ENCODE measurements at regions not wholly inside any gene's neighbourhood (a gene's known extent, or its start where the extent isn't known, plus 50 kb on each side); places are given as distances from the start of the nearest gene placed in this dataset.

GRCh38 chr15:62334536-62334935, 169.5 kb upstream of the C2CD4B start:
- H3K79me2 ChIP-seq (ENCODE audit: low read depth), result no peaks in the 10 kb centered on the region
- ChIA-PET CTCF (no interaction called here), POLR2A (ENCODE audit: unreplicated experiment) (no interaction called here)
- H3K9me2 ChIP-seq (ENCODE audit: insufficient read depth), result no peaks in the 10 kb centered on the region
- H3K4me2 ChIP-seq, result no peak overlapping the region
- H3K9me3 ChIP-seq (ENCODE audit: insufficient read depth, low read depth), result no peaks in the 10 kb centered on the region
- TF ChIP-seq CTCF (conservative IDR thresholded peaks at IDR 0.05) (no peak), EZH2 (IDR thresholded peaks at IDR 0.05; ENCODE audit: low read depth) (no peak)
- H2AFZ ChIP-seq, result no peak overlapping the region
- DNase-seq, result no peak
- H3F3A ChIP-seq (ENCODE audit: insufficient read depth, low read depth), result no peaks in the 10 kb centered on the region
- H3K4me1 ChIP-seq (replicated peaks; ENCODE audit: insufficient read depth), result no peaks in the 10 kb centered on the region
- no peaks in the 10 kb centered on the region for H3K36me3 ChIP-seq (ENCODE audit: low read depth)
- BruUV-seq (replicated peaks), result no TSS peak
- no peak overlapping the region for H3K4me3 ChIP-seq
- no peak overlapping the region for H3K27ac ChIP-seq
- intact Hi-C loops (cut with micrococcal nuclease; ENCODE audit: unreplicated experiment), result no loop called here
- H3K27me3 ChIP-seq (ENCODE audit: insufficient read depth, low read depth), result no peaks in the 10 kb centered on the region
- no peaks in the 10 kb centered on the region for H4K20me1 ChIP-seq (ENCODE audit: insufficient read depth)

DNA sequence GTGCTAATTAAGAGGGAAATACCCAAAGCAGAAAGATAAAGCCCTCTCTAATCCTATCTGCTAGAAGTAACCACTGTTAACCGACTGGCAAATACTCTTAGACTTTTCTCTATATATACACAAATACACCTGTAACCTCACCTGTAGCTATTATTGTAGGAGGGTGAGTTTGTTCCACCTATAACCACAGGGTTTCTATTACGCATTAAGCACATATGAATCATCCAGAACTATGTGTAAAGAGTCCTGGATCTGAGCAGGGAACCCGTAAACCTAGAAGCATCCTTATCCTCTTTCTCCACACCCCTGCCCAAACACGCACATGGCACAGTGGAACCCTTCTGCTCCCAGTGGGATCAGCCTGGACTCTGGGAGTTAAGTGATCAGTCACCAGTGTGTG, 172.8 kb upstream of the C2CD4B start:
- TF ChIP-seq EZH2 (IDR thresholded peaks at IDR 0.05; ENCODE audit: low read depth) (no peak), CTCF (conservative IDR thresholded peaks at IDR 0.05) (no peak)

DNA sequence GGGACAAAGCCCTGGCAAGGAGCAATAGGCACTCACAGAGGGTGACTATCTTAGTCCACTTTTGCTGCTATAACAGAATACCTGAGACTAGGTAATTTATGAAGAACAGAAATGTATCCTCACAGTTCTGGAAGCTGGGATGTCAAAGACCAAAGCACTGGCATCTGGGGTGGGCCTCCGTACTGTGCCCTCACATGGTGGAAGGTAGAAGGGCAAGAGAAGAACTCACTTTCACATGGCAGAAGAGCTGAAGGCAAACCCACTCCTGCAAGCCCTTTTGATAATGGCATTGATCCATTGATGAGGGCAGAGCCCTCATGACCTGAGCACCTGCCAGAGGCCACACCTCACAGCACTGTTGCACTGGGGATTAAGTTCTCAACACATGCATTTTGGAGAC, 173.4 kb upstream of the C2CD4B start:
- no TSS peak for BruUV-seq (replicated peaks)
- no peaks in the 10 kb centered on the region for H3K27me3 ChIP-seq (ENCODE audit: insufficient read depth, low read depth)
- no peaks in the 10 kb centered on the region for H3K36me3 ChIP-seq (ENCODE audit: low read depth)

More for the DNA sequence above, 172.8 kb upstream of the C2CD4B start:
- ChIA-PET CTCF (no interaction called here), POLR2A (ENCODE audit: unreplicated experiment) (no interaction called here)
- Histone ChIP-seq H2AFZ (no peak overlapping the region), H3F3A (ENCODE audit: insufficient read depth, low read depth) (no peaks in the 10 kb centered on the region), H3K27ac (no peak overlapping the region), H3K9me3 (ENCODE audit: insufficient read depth, low read depth) (no peaks in the 10 kb centered on the region), H3K36me3 (ENCODE audit: low read depth) (no peaks in the 10 kb centered on the region), H3K79me2 (ENCODE audit: low read depth) (no peaks in the 10 kb centered on the region), H3K4me3 (no peak overlapping the region), H4K20me1 (ENCODE audit: insufficient read depth) (no peaks in the 10 kb centered on the region), H3K9me2 (ENCODE audit: insufficient read depth) (no peaks in the 10 kb centered on the region), H3K27me3 (ENCODE audit: insufficient read depth, low read depth) (no peaks in the 10 kb centered on the region), H3K4me2 (no peak overlapping the region), H3K4me1 (replicated peaks; ENCODE audit: insufficient read depth) (no peaks in the 10 kb centered on the region)
- BruUV-seq (replicated peaks), result no TSS peak
- intact Hi-C loops (cut with micrococcal nuclease; ENCODE audit: unreplicated experiment), result no loop called here
- peak in 1 of 2 experiments; percentile 58 for DNase-seq

More for the DNA sequence above, 173.4 kb upstream of the C2CD4B start:
- Histone ChIP-seq H3K9me2 (ENCODE audit: insufficient read depth) (no peaks in the 10 kb centered on the region), H2AFZ (no peak overlapping the region), H3K4me1 (replicated peaks; ENCODE audit: insufficient read depth) (no peaks in the 10 kb centered on the region), H3K79me2 (ENCODE audit: low read depth) (no peaks in the 10 kb centered on the region), H4K20me1 (ENCODE audit: insufficient read depth) (no peaks in the 10 kb centered on the region), H3F3A (ENCODE audit: insufficient read depth, low read depth) (no peaks in the 10 kb centered on the region), H3K4me3 (no peak overlapping the region), H3K9me3 (ENCODE audit: insufficient read depth, low read depth) (no peaks in the 10 kb centered on the region), H3K27ac (no peak overlapping the region), H3K4me2 (no peak overlapping the region)
- no peak for DNase-seq
- POLR2A ChIA-PET (ENCODE audit: unreplicated experiment), result no interaction called here
- intact Hi-C loops (cut with micrococcal nuclease; ENCODE audit: unreplicated experiment), result no loop called here
- TF ChIP-seq CTCF (conservative IDR thresholded peaks at IDR 0.05) (no peak), EZH2 (IDR thresholded peaks at IDR 0.05; ENCODE audit: low read depth) (no peak)
- CTCF ChIA-PET, result no interaction called here
